Activated CD8-positive, alpha-beta T cell treated with anti-CD3 and anti-CD28 coated beads for 36 hours (primary cell): ENCODE measurements at regions not wholly inside any gene's neighbourhood (a gene's known extent, or its start where the extent isn't known, plus 50 kb on each side); places are given as distances from the start of the nearest gene placed in this dataset.

Source experiments
- ATAC-seq: fragments of 200-7000 bp; cut with Tn5 transposase; one replicate; pipeline ENCODE4 v1.10.0; 2021; ENCODE audit warnings: mild to moderate bottlenecking, moderate library complexity
- CTCF ChIA-PET: fragments of 350-600 bp; sonication (Branson Sonifier 250); formaldehyde crosslinking; loops from one replicate; lab custom pipeline; 2021; ENCODE audit warnings: antibody characterized with exemption; lab: Charles Lee
- POLR2A ChIA-PET: fragments of 350-600 bp; sonication (Branson Sonifier 250); formaldehyde crosslinking; loops from one replicate; lab custom pipeline; 2021; ENCODE audit warnings: antibody characterized with exemption; lab: Charles Lee
- DNase-seq: peaks from one replicate; pipeline ENCODE4 v3.0.0-alpha.2; 2020
- H3K27ac Mint-ChIP-seq: one replicate; pipeline ENCODE4 v1.8.0; 2021; ENCODE audit warnings: mild to moderate bottlenecking, mixed read lengths
- H3K27me3 Mint-ChIP-seq: one replicate; pipeline ENCODE4 v1.8.0; 2021; ENCODE audit warnings: mixed read lengths
- H3K36me3 Mint-ChIP-seq: one replicate; pipeline ENCODE4 v1.8.0; 2021; ENCODE audit warnings: low read depth, mixed read lengths
- H3K4me1 Mint-ChIP-seq: one replicate; pipeline ENCODE4 v1.8.0; 2021; ENCODE audit warnings: low read depth, mixed read lengths
- H3K4me3 Mint-ChIP-seq: one replicate; pipeline ENCODE4 v1.8.0; 2021; ENCODE audit warnings: mild to moderate bottlenecking, moderate library complexity, mixed read lengths
- H3K9me3 Mint-ChIP-seq: one replicate; pipeline ENCODE4 v1.8.0; 2021; ENCODE audit warnings: mixed read lengths
- intact Hi-C: fragments of 100-400 bp; cut with micrococcal nuclease; formaldehyde crosslinking; loops from one replicate; pipeline ENCODE4 v1.10.0; 2022
- TF ChIP-seq, protein P1 (sequence below): fragments of 200-600 bp; IDR thresholded peaks from one replicate; pipeline ENCODE4 v1.8.0; 2022; ENCODE audit warnings: antibody characterized with exemption, mild to moderate bottlenecking

DNA sequence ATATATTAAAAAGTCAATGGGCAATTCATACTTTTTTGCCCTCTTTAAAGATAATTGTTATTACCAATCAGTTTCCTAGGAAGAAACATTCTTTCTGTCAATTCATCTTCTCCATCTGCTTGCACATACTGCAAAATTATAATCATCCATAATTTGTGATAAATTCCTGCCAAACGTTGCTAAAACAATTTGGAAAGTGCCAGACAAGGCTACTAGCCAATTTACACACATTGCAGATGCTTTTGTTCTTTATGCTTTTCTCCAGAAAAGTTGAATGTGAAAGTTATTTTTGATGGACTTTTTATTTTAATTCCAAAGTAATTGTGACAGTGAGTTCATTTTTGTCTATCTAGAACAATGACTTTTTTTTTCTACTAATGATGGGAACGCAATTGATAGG, 992.8 kb upstream of the ADGRL2 start:
- intact Hi-C loops: no loop called here
- CTCF ChIA-PET: no interaction called here

DNA sequence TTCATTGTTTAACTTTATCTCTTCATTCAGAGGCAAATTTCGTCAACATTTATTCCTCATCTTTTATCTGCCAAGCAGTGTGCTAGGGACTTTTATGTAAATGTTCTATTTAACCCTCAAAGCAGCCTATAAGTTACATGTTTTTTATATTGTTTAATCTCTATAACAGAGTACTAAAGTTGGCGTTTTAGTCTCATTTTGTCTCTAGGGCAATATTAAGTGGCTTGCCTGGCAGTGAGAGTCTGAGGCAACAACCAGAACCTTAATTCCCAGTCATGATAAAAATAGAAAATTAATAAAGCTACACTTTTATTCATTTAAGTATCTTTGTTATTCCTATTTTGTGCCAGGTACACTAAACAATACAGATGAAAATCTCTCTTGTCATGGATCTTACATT, 994.3 kb upstream of the ADGRL2 start:
- H3K9me3 Mint-ChIP-seq: peaks cover 21% of the 10 kb centered on the region

More for the DNA sequence above, 992.8 kb upstream of the ADGRL2 start:
- POLR2A ChIA-PET: no interaction called here
- Mint-ChIP-seq H3K36me3 (no peaks in the 10 kb centered on the region), H3K9me3 (peaks cover 21% of the 10 kb centered on the region), H3K27me3 (no peaks in the 10 kb centered on the region), H3K4me3 (no peak overlapping the region), H3K27ac (no peak overlapping the region), H3K4me1 (no peaks in the 10 kb centered on the region)
- ATAC-seq: no peak
- TF ChIP-seq, protein P1, sequence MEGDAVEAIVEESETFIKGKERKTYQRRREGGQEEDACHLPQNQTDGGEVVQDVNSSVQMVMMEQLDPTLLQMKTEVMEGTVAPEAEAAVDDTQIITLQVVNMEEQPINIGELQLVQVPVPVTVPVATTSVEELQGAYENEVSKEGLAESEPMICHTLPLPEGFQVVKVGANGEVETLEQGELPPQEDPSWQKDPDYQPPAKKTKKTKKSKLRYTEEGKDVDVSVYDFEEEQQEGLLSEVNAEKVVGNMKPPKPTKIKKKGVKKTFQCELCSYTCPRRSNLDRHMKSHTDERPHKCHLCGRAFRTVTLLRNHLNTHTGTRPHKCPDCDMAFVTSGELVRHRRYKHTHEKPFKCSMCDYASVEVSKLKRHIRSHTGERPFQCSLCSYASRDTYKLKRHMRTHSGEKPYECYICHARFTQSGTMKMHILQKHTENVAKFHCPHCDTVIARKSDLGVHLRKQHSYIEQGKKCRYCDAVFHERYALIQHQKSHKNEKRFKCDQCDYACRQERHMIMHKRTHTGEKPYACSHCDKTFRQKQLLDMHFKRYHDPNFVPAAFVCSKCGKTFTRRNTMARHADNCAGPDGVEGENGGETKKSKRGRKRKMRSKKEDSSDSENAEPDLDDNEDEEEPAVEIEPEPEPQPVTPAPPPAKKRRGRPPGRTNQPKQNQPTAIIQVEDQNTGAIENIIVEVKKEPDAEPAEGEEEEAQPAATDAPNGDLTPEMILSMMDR: no peak
- no peak for DNase-seq

DNA sequence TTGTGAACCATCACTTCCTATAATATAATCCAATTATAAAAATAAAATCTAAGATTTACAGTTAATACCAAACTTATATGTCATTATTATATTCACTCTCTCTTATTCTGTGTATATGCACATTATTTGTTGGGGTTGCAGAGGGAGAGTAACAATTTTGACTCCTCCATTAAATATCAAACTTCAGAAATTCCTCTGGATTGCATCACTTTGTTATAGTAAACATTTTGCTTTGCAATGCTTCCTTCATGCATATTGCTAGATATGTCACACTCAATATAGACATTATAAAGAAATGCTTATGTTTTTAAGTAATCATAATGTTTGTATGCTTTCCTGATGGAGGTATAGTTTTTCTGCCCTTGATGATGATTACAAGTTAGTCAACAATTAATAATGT, 999.0 kb upstream of the ADGRL2 start:
- TF ChIP-seq, protein P1: no peak

More for the DNA sequence above, 994.3 kb upstream of the ADGRL2 start:
- ATAC-seq (no peak), DNase-seq (no peak)
- Mint-ChIP-seq H3K27me3 (no peaks in the 10 kb centered on the region), H3K4me1 (no peaks in the 10 kb centered on the region), H3K4me3 (no peak overlapping the region), H3K36me3 (no peaks in the 10 kb centered on the region), H3K27ac (no peak overlapping the region)
- TF ChIP-seq, protein P1: no peak
- intact Hi-C loops: no loop called here
- ChIA-PET POLR2A (no interaction called here), CTCF (no interaction called here)

DNA sequence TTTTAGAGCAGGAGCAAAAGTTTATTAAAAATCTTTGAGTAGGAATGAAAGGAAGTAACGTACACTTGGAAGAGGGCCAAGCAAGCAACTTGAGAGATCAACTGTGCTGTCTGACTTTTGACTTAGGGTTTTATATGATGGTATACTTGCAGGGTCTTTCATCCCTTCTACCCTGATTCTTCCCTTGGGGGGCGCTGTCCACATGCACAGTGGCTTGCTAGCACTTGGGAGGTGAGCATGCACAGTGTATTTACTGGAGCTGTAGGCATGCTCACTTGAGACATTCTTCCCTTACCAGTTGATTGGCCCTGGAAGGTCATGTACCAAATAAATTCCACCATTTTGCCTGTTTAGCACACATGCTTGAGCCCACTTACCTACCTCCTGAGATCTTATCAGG, 1001.3 kb upstream of the ADGRL2 start:
- Mint-ChIP-seq H3K9me3 (peaks cover 6% of the 10 kb centered on the region), H3K4me3 (no peak overlapping the region), H3K27ac (no peak overlapping the region), H3K36me3 (no peaks in the 10 kb centered on the region), H3K4me1 (no peaks in the 10 kb centered on the region), H3K27me3 (no peaks in the 10 kb centered on the region)
- POLR2A ChIA-PET: no interaction called here
- CTCF ChIA-PET: no interaction called here
- DNase-seq: no peak
- intact Hi-C loops: no loop called here
- TF ChIP-seq, protein P1: no peak
- no peak for ATAC-seq

More for the DNA sequence above, 999.0 kb upstream of the ADGRL2 start:
- Mint-ChIP-seq H3K9me3 (peaks cover 9% of the 10 kb centered on the region), H3K27ac (no peak overlapping the region), H3K4me3 (no peak overlapping the region), H3K27me3 (no peaks in the 10 kb centered on the region), H3K36me3 (no peaks in the 10 kb centered on the region), H3K4me1 (no peaks in the 10 kb centered on the region)
- CTCF ChIA-PET: no interaction called here
- ATAC-seq (no peak), DNase-seq (no peak)
- intact Hi-C loops: no loop called here
- POLR2A ChIA-PET: no interaction called here

DNA sequence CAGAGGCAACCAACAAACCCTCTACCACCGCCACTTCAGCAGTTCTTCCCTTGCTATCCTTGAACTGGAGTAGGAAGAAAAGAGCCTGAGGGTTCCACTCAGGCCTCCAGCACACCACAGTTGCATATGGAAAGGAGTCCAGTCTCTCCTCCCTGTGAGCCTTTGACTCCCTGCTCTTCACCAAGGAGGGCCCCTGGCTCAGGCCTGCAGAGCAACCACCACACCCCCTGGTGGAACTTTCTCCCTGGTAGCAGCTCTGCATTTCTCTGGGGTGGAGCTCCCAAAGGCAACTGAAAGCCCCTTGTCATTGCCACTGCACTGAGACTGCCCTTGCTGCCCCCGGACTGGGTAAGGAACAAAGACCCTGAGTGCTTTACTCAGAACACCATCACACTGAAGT, 1021.5 kb upstream of the ADGRL2 start:
- CTCF ChIA-PET: no interaction called here
- Mint-ChIP-seq H3K27ac (no peak overlapping the region), H3K27me3 (no peaks in the 10 kb centered on the region), H3K4me3 (no peak overlapping the region), H3K36me3 (no peaks in the 10 kb centered on the region), H3K9me3 (peaks cover 12% of the 10 kb centered on the region), H3K4me1 (no peaks in the 10 kb centered on the region)
- ATAC-seq: no peak
- POLR2A ChIA-PET: no interaction called here
- intact Hi-C loops: no loop called here
- no peak for DNase-seq
- TF ChIP-seq, protein P1: no peak
